ENCODE measurements at regions not wholly inside any gene's neighbourhood (a gene's known extent, or its start where the extent isn't known, plus 50 kb on each side); places are given as distances from the start of the nearest gene placed in this dataset.
A peak's percentile ranks its signal among the peaks of the same experiment; 100 is the strongest.

- in situ Hi-C loops (cut with MboI; ENCODE audit: low sequenced_read_pairs) = loop anchor here (25.0 kb wide), 2 partner anchors 509 to 709 kb away; no protein-coding TSS in a partner anchor
- Histone ChIP-seq H3K27me3 (ENCODE audit: low read depth) (no peaks in the 10 kb centered on the region), H3K4me3 (no peak overlapping the region)
Observed at GRCh38 chrX:110420771-110421499, 62.3 kb downstream of the RTL9 start.

GRCh38 chrX:110421500-110422455, 63.1 kb downstream of the RTL9 start:
- no peak for DNase-seq (ENCODE audit: low spot score in 2 of 2)
- no peaks in the 10 kb centered on the region for H3K27me3 ChIP-seq (ENCODE audit: low read depth)
- H3K4me3 ChIP-seq = no peak overlapping the region
- in situ Hi-C loops (cut with MboI; ENCODE audit: low sequenced_read_pairs) = loop anchor here (25.0 kb wide), 2 partner anchors 509 to 709 kb away; no protein-coding TSS in a partner anchor
- peaks cover 14% of the 10 kb centered on the region for H3K4me1 ChIP-seq
- H3K36me3 ChIP-seq (replicated peaks) = no peaks in the 10 kb centered on the region
- no peaks in the 10 kb centered on the region for H3K9me3 ChIP-seq

More at GRCh38 chrX:110420771-110421499, 62.3 kb downstream of the RTL9 start:
- H3K36me3 ChIP-seq (replicated peaks) = no peaks in the 10 kb centered on the region
- H3K9me3 ChIP-seq = no peaks in the 10 kb centered on the region
- DNase-seq (ENCODE audit: low spot score in 2 of 2) = peak; percentile 50 to 51
- H3K4me1 ChIP-seq = peaks cover 16% of the 10 kb centered on the region

- Histone ChIP-seq H3K4me1 (no peaks in the 10 kb centered on the region), H3K36me3 (replicated peaks) (no peaks in the 10 kb centered on the region), H3K4me3 (no peak overlapping the region), H3K27me3 (ENCODE audit: low read depth) (peaks cover 2% of the 10 kb centered on the region), H3K9me3 (no peaks in the 10 kb centered on the region)
- DNase-seq (ENCODE audit: low spot score in 2 of 2) = no peak
- in situ Hi-C loops (cut with MboI; ENCODE audit: low sequenced_read_pairs) = no loop called here
Observed at GRCh38 chrX:110425222-110426154, 66.8 kb downstream of the RTL9 start.

- no peak for DNase-seq (ENCODE audit: low spot score in 2 of 2)
- H3K27me3 ChIP-seq (ENCODE audit: low read depth) = peaks cover 5% of the 10 kb centered on the region
- no peaks in the 10 kb centered on the region for H3K36me3 ChIP-seq (replicated peaks)
- H3K9me3 ChIP-seq = no peaks in the 10 kb centered on the region
- no peaks in the 10 kb centered on the region for H3K4me1 ChIP-seq
- in situ Hi-C loops (cut with MboI; ENCODE audit: low sequenced_read_pairs) = no loop called here
- no peak overlapping the region for H3K4me3 ChIP-seq
Observed at GRCh38 chrX:110426155-110426504, 67.5 kb downstream of the RTL9 start.

GRCh38 chrX:110427076-110427475, 68.4 kb downstream of the RTL9 start:
- in situ Hi-C loops (cut with MboI; ENCODE audit: low sequenced_read_pairs) = no loop called here
- Histone ChIP-seq H3K4me1 (no peaks in the 10 kb centered on the region), H3K4me3 (no peak overlapping the region)

GRCh38 chrX:110428144-110428543, 69.5 kb downstream of the RTL9 start:
- H3K36me3 ChIP-seq (replicated peaks) = no peaks in the 10 kb centered on the region
- no peak for DNase-seq (ENCODE audit: low spot score in 2 of 2)
- in situ Hi-C loops (cut with MboI; ENCODE audit: low sequenced_read_pairs) = no loop called here

More at GRCh38 chrX:110427076-110427475, 68.4 kb downstream of the RTL9 start:
- Histone ChIP-seq H3K36me3 (replicated peaks) (no peaks in the 10 kb centered on the region), H3K9me3 (no peaks in the 10 kb centered on the region), H3K27me3 (ENCODE audit: low read depth) (peaks cover 5% of the 10 kb centered on the region)
- DNase-seq (ENCODE audit: low spot score in 2 of 2) = no peak

GRCh38 chrX:110430293-110431076, 71.8 kb downstream of the RTL9 start:
- no peaks in the 10 kb centered on the region for H3K9me3 ChIP-seq
- H3K27me3 ChIP-seq (ENCODE audit: low read depth) = peaks cover 5% of the 10 kb centered on the region
- in situ Hi-C loops (cut with MboI; ENCODE audit: low sequenced_read_pairs) = no loop called here
- H3K36me3 ChIP-seq (replicated peaks) = no peaks in the 10 kb centered on the region
- H3K4me1 ChIP-seq = no peaks in the 10 kb centered on the region
- no peak for DNase-seq (ENCODE audit: low spot score in 2 of 2)
- H3K4me3 ChIP-seq = no peak overlapping the region

More at GRCh38 chrX:110428144-110428543, 69.5 kb downstream of the RTL9 start:
- peaks cover 5% of the 10 kb centered on the region for H3K27me3 ChIP-seq (ENCODE audit: low read depth)
- H3K4me1 ChIP-seq = no peaks in the 10 kb centered on the region
- no peak overlapping the region for H3K4me3 ChIP-seq
- no peaks in the 10 kb centered on the region for H3K9me3 ChIP-seq

- in situ Hi-C loops (cut with MboI; ENCODE audit: low sequenced_read_pairs) = no loop called here
- Histone ChIP-seq H3K9me3 (no peaks in the 10 kb centered on the region), H3K27me3 (ENCODE audit: low read depth) (peaks cover 5% of the 10 kb centered on the region), H3K4me1 (no peaks in the 10 kb centered on the region), H3K4me3 (no peak overlapping the region), H3K36me3 (replicated peaks) (no peaks in the 10 kb centered on the region)
- DNase-seq (ENCODE audit: low spot score in 2 of 2) = no peak
Observed at GRCh38 chrX:110432091-110432905, 73.7 kb downstream of the RTL9 start.

GRCh38 chrX:110432906-110433215, 74.2 kb downstream of the RTL9 start:
- H3K4me1 ChIP-seq = no peaks in the 10 kb centered on the region
- no peak overlapping the region for H3K4me3 ChIP-seq
- H3K9me3 ChIP-seq = no peaks in the 10 kb centered on the region
- in situ Hi-C loops (cut with MboI; ENCODE audit: low sequenced_read_pairs) = no loop called here
- DNase-seq (ENCODE audit: low spot score in 2 of 2) = no peak
- H3K36me3 ChIP-seq (replicated peaks) = no peaks in the 10 kb centered on the region
- H3K27me3 ChIP-seq (ENCODE audit: low read depth) = peaks cover 3% of the 10 kb centered on the region; the same call in 1 of the 2 replicates

GRCh38 chrX:110435196-110435595, 76.5 kb downstream of the RTL9 start:
- Histone ChIP-seq H3K4me3 (no peak overlapping the region), H3K4me1 (peaks cover 3% of the 10 kb centered on the region), H3K36me3 (replicated peaks) (no peaks in the 10 kb centered on the region), H3K9me3 (no peaks in the 10 kb centered on the region), H3K27me3 (ENCODE audit: low read depth) (peaks cover 3% of the 10 kb centered on the region; the same call in 1 of the 2 replicates)
- no peak for DNase-seq (ENCODE audit: low spot score in 2 of 2)
- in situ Hi-C loops (cut with MboI; ENCODE audit: low sequenced_read_pairs) = no loop called here

- in situ Hi-C loops (cut with MboI; ENCODE audit: low sequenced_read_pairs) = no loop called here
- no peaks in the 10 kb centered on the region for H3K9me3 ChIP-seq
- H3K4me3 ChIP-seq = no peak overlapping the region
- DNase-seq (ENCODE audit: low spot score in 2 of 2) = no peak
- H3K4me1 ChIP-seq = peaks cover 3% of the 10 kb centered on the region
- no peaks in the 10 kb centered on the region for H3K36me3 ChIP-seq (replicated peaks)
- H3K27me3 ChIP-seq (ENCODE audit: low read depth) = no peaks in the 10 kb centered on the region; the same call in 1 of the 2 replicates
Observed at GRCh38 chrX:110436523-110436922, 77.9 kb downstream of the RTL9 start.

GRCh38 chrX:110437686-110438085, 79.0 kb downstream of the RTL9 start:
- DNase-seq (ENCODE audit: low spot score in 2 of 2) = no peak
- H3K36me3 ChIP-seq (replicated peaks) = no peaks in the 10 kb centered on the region
- peaks cover 3% of the 10 kb centered on the region for H3K4me1 ChIP-seq
- in situ Hi-C loops (cut with MboI; ENCODE audit: low sequenced_read_pairs) = no loop called here
- no peak overlapping the region for H3K4me3 ChIP-seq
- no peaks in the 10 kb centered on the region for H3K9me3 ChIP-seq
- no peaks in the 10 kb centered on the region; the same call in 1 of the 2 replicates for H3K27me3 ChIP-seq (ENCODE audit: low read depth)

All from HAP-1 (cell line).